Keratinocyte (primary cell): ENCODE measurements at regions not wholly inside any gene's neighbourhood (a gene's known extent, or its start where the extent isn't known, plus 50 kb on each side); places are given as distances from the start of the nearest gene placed in this dataset.

Experiments
- EZH2 ChIP-seq: IDR thresholded peaks from one replicate; pipeline ENCODE4 v1.6.1; 2012; ENCODE audit warnings: inconsistent platforms, mild to moderate bottlenecking, low read length, moderate library complexity
- TF ChIP-seq, protein P1 (sequence below), 3 experiments: IDR thresholded peaks in 1 of 3; conservative IDR thresholded peaks in 1 of 3; optimal IDR thresholded peaks in 1 of 3; 2 replicates in 2 of 3; 3 replicates in 1 of 3; pipeline versions ENCODE3 to v1.5.1; 2011; ENCODE audit warnings: low read length in 3 of 3, mild to moderate bottlenecking in 3 of 3, moderate library complexity in 2 of 3, control low read depth in 1 of 3, inconsistent platforms in 1 of 3; ENCODE audit not compliant: insufficient read depth in 2 of 3; ENCODE audit errors: extremely low read depth in 1 of 3

DNA sequence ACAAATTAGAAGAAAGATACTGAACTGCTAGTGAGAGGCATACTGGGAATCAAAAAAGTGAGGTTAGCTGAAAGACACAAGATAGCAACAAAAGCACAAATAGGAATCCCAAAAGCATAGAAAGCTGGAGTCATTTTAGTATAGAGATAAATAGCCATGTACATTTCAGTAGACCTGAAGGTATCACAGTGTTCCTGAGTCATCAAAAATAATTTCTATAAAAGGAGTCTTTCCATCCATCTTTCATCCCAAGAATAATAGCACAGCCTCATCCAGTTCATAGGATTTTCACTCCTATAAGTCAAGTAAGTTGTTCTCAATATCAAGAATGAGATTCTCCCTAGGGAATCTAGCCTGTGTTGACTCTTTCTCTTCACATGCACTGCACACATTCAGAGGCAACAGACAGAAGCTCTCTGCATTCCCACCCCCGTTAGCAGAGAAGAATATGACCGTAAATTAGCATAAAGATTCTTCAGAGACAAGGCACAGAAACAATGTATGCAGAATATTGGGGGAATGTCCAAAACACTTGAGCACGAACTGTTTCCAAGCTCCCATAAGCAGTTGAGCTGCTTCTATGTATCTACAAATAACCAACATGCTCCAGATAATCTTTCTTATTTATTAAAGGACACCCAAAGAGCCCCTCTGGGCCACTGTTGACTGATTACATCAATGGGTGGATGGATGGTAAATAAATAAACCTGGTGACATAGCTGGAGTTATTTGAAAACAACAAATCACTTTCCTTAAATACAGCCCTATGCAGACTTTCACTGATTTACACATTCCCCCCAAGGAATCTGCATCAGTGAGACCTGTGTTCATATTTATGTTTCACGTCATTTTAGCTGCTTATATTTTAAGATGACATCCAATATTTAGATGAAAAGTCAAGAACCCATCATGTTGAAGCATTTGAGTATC lies 174.5 kb upstream of the PKDCC start:
- TF ChIP-seq, protein P1, sequence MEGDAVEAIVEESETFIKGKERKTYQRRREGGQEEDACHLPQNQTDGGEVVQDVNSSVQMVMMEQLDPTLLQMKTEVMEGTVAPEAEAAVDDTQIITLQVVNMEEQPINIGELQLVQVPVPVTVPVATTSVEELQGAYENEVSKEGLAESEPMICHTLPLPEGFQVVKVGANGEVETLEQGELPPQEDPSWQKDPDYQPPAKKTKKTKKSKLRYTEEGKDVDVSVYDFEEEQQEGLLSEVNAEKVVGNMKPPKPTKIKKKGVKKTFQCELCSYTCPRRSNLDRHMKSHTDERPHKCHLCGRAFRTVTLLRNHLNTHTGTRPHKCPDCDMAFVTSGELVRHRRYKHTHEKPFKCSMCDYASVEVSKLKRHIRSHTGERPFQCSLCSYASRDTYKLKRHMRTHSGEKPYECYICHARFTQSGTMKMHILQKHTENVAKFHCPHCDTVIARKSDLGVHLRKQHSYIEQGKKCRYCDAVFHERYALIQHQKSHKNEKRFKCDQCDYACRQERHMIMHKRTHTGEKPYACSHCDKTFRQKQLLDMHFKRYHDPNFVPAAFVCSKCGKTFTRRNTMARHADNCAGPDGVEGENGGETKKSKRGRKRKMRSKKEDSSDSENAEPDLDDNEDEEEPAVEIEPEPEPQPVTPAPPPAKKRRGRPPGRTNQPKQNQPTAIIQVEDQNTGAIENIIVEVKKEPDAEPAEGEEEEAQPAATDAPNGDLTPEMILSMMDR (optimal IDR thresholded peaks at IDR 0.05 in 1 of 3, IDR thresholded peaks at IDR 0.05 in 1 of 3, conservative IDR thresholded peaks at IDR 0.05 in 1 of 3; ENCODE audit: extremely low read depth in 1 of 3, insufficient read depth in 2 of 3, low read length in 3 of 3): no peak
- no peak for TF ChIP-seq EZH2
